GM20000 (cell line): ENCODE measurements at regions not wholly inside any gene's neighbourhood (a gene's known extent, or its start where the extent isn't known, plus 50 kb on each side); places are given as distances from the start of the nearest gene placed in this dataset.

Source experiments
- DNase-seq: peaks from one replicate; pipeline ENCODE4 v3.0.0; 2012; ENCODE audit warnings: low spot score
- CTCF ChIP-seq: IDR thresholded peaks from 2 replicates; pipeline ENCODE4 v1.5.1; 2012; ENCODE audit warnings: mild to moderate bottlenecking, control low read depth; ENCODE audit errors: extremely low read depth, missing control alignments

GRCh38 chr4:54391104-54391503, 162.0 kb downstream of the PDGFRA start:
- TF ChIP-seq CTCF: no peak
- DNase-seq: no peak

DNA sequence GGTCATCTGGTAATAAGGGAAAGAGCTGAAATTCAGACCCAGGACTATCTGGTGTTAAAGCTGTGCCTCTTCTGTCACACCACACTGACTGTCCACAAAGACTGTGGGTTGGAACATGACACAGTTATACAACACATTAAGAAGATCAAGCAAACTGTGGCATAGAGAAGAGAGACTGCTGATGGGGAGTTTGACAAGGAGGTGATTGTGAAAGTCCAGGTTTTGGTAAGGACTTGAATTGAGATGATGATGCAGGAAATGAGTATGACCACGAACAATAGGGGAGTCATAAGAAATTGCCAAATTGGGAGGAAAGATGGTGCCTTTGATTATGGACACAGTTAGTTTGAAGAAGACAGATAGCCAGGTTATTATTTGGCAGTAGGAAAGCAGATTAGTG, 163.4 kb downstream of the PDGFRA start:
- no peak for DNase-seq
- no peak for TF ChIP-seq CTCF

DNA sequence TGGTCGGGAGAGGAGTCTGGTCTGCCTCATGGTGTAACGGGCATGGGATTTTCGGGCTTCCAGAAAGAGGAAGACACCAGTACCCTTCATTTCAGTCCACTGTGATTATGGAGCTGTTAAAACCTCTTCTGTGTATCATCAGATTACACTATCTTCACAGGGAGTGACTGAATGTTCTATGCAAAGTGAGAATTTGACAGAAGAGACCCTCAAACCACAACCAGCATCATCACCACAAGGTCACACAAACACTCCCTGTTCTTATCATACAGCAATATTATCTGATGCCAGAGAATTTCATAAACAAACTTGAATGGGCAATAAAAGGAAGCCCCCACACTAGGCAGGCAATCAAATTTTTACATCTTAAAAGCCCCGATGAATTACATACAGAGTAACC, 164.2 kb downstream of the PDGFRA start:
- no peak for TF ChIP-seq CTCF
- DNase-seq: no peak

DNA sequence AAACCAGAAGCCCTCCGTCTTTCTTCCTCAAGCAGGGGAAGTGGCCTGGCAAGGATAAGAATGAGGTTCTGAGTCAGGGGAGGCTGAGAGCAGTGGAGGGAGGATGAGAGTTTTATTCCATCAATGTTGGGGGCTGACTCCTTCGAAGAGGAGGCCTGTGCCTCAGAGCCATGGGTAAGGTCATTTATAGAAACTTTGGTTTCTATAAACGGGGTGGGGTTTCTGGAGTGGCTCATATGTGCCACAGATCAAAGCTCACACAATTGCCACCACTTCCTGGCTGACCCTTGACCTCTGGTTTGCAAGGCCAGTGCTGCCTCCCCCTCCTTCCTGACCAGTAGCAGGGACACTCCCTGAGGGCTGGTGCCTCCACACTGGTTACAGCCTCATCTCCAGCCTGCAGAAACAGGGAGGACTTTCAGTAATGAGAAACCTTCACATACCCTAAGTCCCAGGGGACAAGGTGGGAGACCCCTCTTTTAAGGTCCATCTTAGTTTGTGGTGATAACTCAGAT, 166.0 kb downstream of the PDGFRA start:
- no peak for TF ChIP-seq CTCF
- DNase-seq: no peak

GRCh38 chr4:54400188-54400587, 171.1 kb downstream of the PDGFRA start:
- no peak for TF ChIP-seq CTCF
- DNase-seq: no peak

DNA sequence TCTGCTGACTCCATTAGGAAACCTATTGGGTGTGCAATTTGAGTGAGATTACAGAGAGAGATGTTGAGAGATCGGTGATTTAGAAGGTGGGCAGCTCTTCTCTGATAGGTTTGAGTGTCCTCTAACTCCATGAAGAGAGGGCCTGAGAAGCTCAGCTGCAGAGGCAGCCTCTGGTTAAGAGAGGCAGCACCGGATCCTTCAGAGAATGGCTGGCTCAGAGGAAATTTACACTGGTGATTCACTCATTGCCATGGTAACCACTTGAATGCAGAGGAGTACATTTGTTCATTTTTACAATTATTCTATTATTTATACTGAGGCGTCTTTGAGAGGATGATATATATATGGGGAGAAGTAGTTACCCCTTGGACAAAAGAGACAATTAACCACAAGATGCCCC, 171.7 kb downstream of the PDGFRA start:
- no peak for DNase-seq
- TF ChIP-seq CTCF: no peak

DNA sequence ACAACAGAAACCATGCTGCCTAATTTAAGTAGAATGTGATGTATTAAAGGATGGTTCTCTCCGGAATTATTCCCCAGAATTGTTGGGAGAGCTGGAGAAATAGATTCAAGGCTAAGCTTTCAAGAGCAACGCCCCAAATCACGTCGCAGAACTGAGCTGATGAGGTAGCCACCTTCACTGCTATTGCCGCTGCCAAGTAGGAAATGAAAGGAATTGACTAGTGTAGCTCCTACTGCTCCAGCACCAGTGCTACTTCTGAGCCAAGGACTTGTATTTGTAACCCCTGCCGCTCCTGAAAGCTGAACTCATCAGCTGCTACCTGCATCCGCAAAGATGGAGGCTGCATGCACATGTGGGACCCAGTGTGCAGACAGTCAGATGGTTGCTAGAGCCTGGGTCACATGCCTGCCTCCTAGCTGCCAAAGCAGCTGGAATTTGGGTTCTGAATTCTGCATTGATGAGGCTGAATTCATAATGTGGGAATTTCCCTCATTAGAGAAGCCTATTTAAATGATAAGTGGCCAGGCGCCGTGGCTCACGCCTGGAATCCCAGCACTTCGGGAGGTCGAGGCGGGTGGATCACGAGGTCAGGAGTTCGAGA, 173.9 kb downstream of the PDGFRA start:
- DNase-seq: no peak
- TF ChIP-seq CTCF: no peak
